Peyer's patch (tissue), 4 donors: ENCODE measurements at regions not wholly inside any gene's neighbourhood (a gene's known extent, or its start where the extent isn't known, plus 50 kb on each side); places are given as distances from the start of the nearest gene placed in this dataset.

Experiments used
- CTCF ChIP-seq, 6 experiments: fragments of 450-650 bp in 4 of 6; fragments of 200-600 bp in 2 of 6; sonication (generic) in 1 of 6; IDR thresholded peaks; one replicate each; pipeline ENCODE4 v1.5.1; 2017 to 2019; ENCODE audit warnings: antibody characterized with exemption in 6 of 6, mild to moderate bottlenecking in 3 of 6, moderate library complexity in 1 of 6
- POLR2A ChIP-seq, 2 donors: fragments of 450-650 bp; IDR thresholded peaks; one replicate each; pipeline ENCODE4 v1.5.1; 2017; ENCODE audit warnings: antibody characterized with exemption in 2 of 2, mild to moderate bottlenecking in 2 of 2, moderate library complexity in 2 of 2

GRCh38 chr4:123072060-123072459 lies 149.7 kb upstream of the NUDT6 start:
- TF ChIP-seq CTCF (IDR thresholded peaks at IDR 0.05) = no peak
- no peak for TF ChIP-seq POLR2A (IDR thresholded peaks at IDR 0.05)
